KMS-11 (cell line): ENCODE measurements at regions not wholly inside any gene's neighbourhood (a gene's known extent, or its start where the extent isn't known, plus 50 kb on each side); places are given as distances from the start of the nearest gene placed in this dataset.

ENCODE experiments used
- H2AFZ ChIP-seq: fragments of 200-600 bp; sonication (generic); 2 replicates; pipeline ENCODE4 v1.6.1; 2016; ENCODE audit warnings: antibody characterized with exemption, mixed run types, low read depth
- H3K27ac ChIP-seq: fragments of 200-600 bp; sonication (generic); 2 replicates; pipeline ENCODE4 v1.6.1; 2016; ENCODE audit warnings: mild to moderate bottlenecking, mixed run types
- H3K27me3 ChIP-seq: fragments of 200-600 bp; sonication (generic); 2 replicates; pipeline ENCODE4 v1.6.1; 2017; ENCODE audit warnings: mild to moderate bottlenecking, low read depth, mixed run types, moderate library complexity; ENCODE audit not compliant: insufficient read depth
- H3K36me3 ChIP-seq: fragments of 200-600 bp; sonication (generic); 2 replicates; pipeline ENCODE4 v1.6.1; 2017; ENCODE audit warnings: mild to moderate bottlenecking, mixed run types; ENCODE audit not compliant: insufficient read depth
- H3K4me1 ChIP-seq: fragments of 200-600 bp; sonication (generic); 2 replicates; pipeline ENCODE4 v1.6.1; 2016; ENCODE audit warnings: mild to moderate bottlenecking, low read depth, mixed run types; ENCODE audit not compliant: poor library complexity, severe bottlenecking
- H3K4me2 ChIP-seq: fragments of 200-600 bp; sonication (generic); 2 replicates; pipeline ENCODE4 v1.7.0; 2016; ENCODE audit warnings: mild to moderate bottlenecking, mixed run types
- H3K4me3 ChIP-seq: fragments of 200-600 bp; sonication (generic); IDR thresholded peaks from 2 replicates; pipeline ENCODE4 v1.6.1; 2017; ENCODE audit warnings: low read depth, low read length, mixed read lengths; ENCODE audit not compliant: insufficient read depth
- H3K79me2 ChIP-seq: fragments of 200-600 bp; sonication (generic); 2 replicates; pipeline ENCODE4 v1.6.1; 2016; ENCODE audit warnings: low read depth, mixed run types; ENCODE audit not compliant: insufficient read depth
- H3K9ac ChIP-seq: fragments of 200-600 bp; sonication (generic); 2 replicates; pipeline ENCODE4 v1.6.1; 2016; ENCODE audit warnings: mild to moderate bottlenecking, mixed run types
- H4K20me1 ChIP-seq: fragments of 200-600 bp; sonication (generic); 2 replicates; pipeline ENCODE4 v1.6.1; 2016; ENCODE audit warnings: mild to moderate bottlenecking, mixed run types; ENCODE audit not compliant: insufficient read depth
- CTCF ChIP-seq: fragments of 200-600 bp; sonication (generic); conservative IDR thresholded peaks from 2 replicates; pipeline ENCODE4 v1.6.1; 2017; ENCODE audit warnings: low read depth, mild to moderate bottlenecking, antibody characterized with exemption, low read length, moderate library complexity, mixed read lengths

GRCh38 chr16:88293097-88293496 lies 89.7 kb upstream of the ZNF469 start:
- H3K36me3 ChIP-seq = no peaks in the 10 kb centered on the region
- peaks cover 42% of the 10 kb centered on the region; the same call in 1 of the 2 replicates for H3K27me3 ChIP-seq
- H3K79me2 ChIP-seq = no peaks in the 10 kb centered on the region
- no peak overlapping the region for H3K9ac ChIP-seq
- no peaks in the 10 kb centered on the region for H4K20me1 ChIP-seq
- H3K4me1 ChIP-seq = no peaks in the 10 kb centered on the region
- no peak overlapping the region for H3K4me2 ChIP-seq
- H3K27ac ChIP-seq = no peak overlapping the region
- H3K4me3 ChIP-seq = no peak overlapping the region
- TF ChIP-seq CTCF = no peak
- no peak overlapping the region for H2AFZ ChIP-seq

GRCh38 chr16:88295671-88296436 lies 86.9 kb upstream of the ZNF469 start:
- H3K27me3 ChIP-seq = peaks cover 60% of the 10 kb centered on the region
- no peak overlapping the region for H2AFZ ChIP-seq
- no peaks in the 10 kb centered on the region for H3K79me2 ChIP-seq
- H3K4me2 ChIP-seq = no peak overlapping the region
- H3K36me3 ChIP-seq = no peaks in the 10 kb centered on the region
- H3K9ac ChIP-seq = no peak overlapping the region
- no peaks in the 10 kb centered on the region for H4K20me1 ChIP-seq
- no peak for TF ChIP-seq CTCF
- H3K27ac ChIP-seq = no peak overlapping the region
- H3K4me1 ChIP-seq = no peaks in the 10 kb centered on the region
- H3K4me3 ChIP-seq = no peak overlapping the region

GRCh38 chr16:88296437-88297177 lies 86.2 kb upstream of the ZNF469 start:
- H3K27ac ChIP-seq = no peak overlapping the region
- no peak overlapping the region for H3K4me2 ChIP-seq

GRCh38 chr16:88297178-88297720 lies 85.5 kb upstream of the ZNF469 start:
- Histone ChIP-seq H3K4me3 (no peak overlapping the region), H3K27me3 (peaks cover 69% of the 10 kb centered on the region), H3K36me3 (no peaks in the 10 kb centered on the region), H3K4me2 (no peak overlapping the region), H3K9ac (no peak overlapping the region), H4K20me1 (no peaks in the 10 kb centered on the region), H3K79me2 (no peaks in the 10 kb centered on the region), H2AFZ (no peak overlapping the region), H3K27ac (no peak overlapping the region), H3K4me1 (no peaks in the 10 kb centered on the region)
- no peak for TF ChIP-seq CTCF

More at GRCh38 chr16:88296437-88297177, 86.2 kb upstream of the ZNF469 start:
- no peak overlapping the region for H3K9ac ChIP-seq
- no peaks in the 10 kb centered on the region for H3K36me3 ChIP-seq
- H3K79me2 ChIP-seq = no peaks in the 10 kb centered on the region
- TF ChIP-seq CTCF = no peak
- H3K4me1 ChIP-seq = no peaks in the 10 kb centered on the region
- no peak overlapping the region for H2AFZ ChIP-seq
- H3K27me3 ChIP-seq = peaks cover 65% of the 10 kb centered on the region
- H3K4me3 ChIP-seq = no peak overlapping the region
- no peaks in the 10 kb centered on the region for H4K20me1 ChIP-seq
